PC-9 (cell line): ENCODE measurements at regions not wholly inside any gene's neighbourhood (a gene's known extent, or its start where the extent isn't known, plus 50 kb on each side); places are given as distances from the start of the nearest gene placed in this dataset.

Source experiments
- BruUV-seq: library from RNA; stranded (reverse); fragments of 400-500 nt; replicated peaks from 2 replicates; lab custom pipeline; 2021; lab: Mats Ljungman, UMichigan
- CTCF ChIA-PET: fragments of 300-600 bp; sonication (Branson Sonifier 250); formaldehyde crosslinking; loops from one replicate; lab custom pipeline; 2022; ENCODE audit warnings: antibody characterized with exemption; lab: Charles Lee
- POLR2A ChIA-PET: fragments of 300-600 bp; sonication (Branson Sonifier 250); formaldehyde crosslinking; loops from one replicate; lab custom pipeline; 2022; ENCODE audit warnings: antibody characterized with exemption; ENCODE audit not compliant: unreplicated experiment; lab: Charles Lee
- DNase-seq, 2 experiments: peaks; one replicate each; pipeline versions ENCODE4 v3.0.0 to v3.0.0-alpha.2; 2015 to 2022; ENCODE audit warnings: mixed read lengths in 1 of 2
- H2AFZ ChIP-seq: fragments of 200-600 bp; sonication (generic); 2 replicates; pipeline ENCODE4 v1.8.1; 2017; ENCODE audit warnings: antibody characterized with exemption
- H3F3A ChIP-seq: fragments of 200-600 bp; sonication (generic); 2 replicates; pipeline ENCODE4 v1.8.1; 2017; ENCODE audit warnings: antibody characterized with exemption, mild to moderate bottlenecking, low read depth; ENCODE audit not compliant: insufficient read depth
- H3K27ac ChIP-seq: fragments of 200-600 bp; sonication (generic); 2 replicates; pipeline ENCODE4 v1.6.1; 2016; ENCODE audit warnings: mixed run types
- H3K27me3 ChIP-seq: fragments of 200-600 bp; sonication (generic); 2 replicates; pipeline ENCODE4 v1.6.1; 2016; ENCODE audit warnings: low read depth, mixed run types; ENCODE audit not compliant: insufficient read depth
- H3K36me3 ChIP-seq: fragments of 200-600 bp; sonication (generic); 2 replicates; pipeline ENCODE4 v1.6.1; 2016; ENCODE audit warnings: low read depth, mixed run types
- H3K4me1 ChIP-seq: fragments of 200-600 bp; sonication (generic); replicated peaks from 2 replicates; pipeline ENCODE4 v1.6.1; 2016; ENCODE audit warnings: mixed run types; ENCODE audit not compliant: insufficient read depth
- H3K4me2 ChIP-seq: fragments of 200-600 bp; sonication (generic); 2 replicates; pipeline ENCODE4 v1.6.1; 2017; ENCODE audit warnings: mixed run types
- H3K4me3 ChIP-seq: fragments of 200-600 bp; sonication (generic); 2 replicates; pipeline ENCODE4 v1.6.1; 2016; ENCODE audit warnings: mixed run types
- H3K79me2 ChIP-seq: fragments of 200-600 bp; sonication (generic); 2 replicates; pipeline ENCODE4 v1.6.1; 2017; ENCODE audit warnings: low read depth, mixed run types
- H3K9me2 ChIP-seq: fragments of 200-600 bp; sonication (generic); 2 replicates; pipeline ENCODE4 v1.8.1; 2017; ENCODE audit warnings: mild to moderate bottlenecking; ENCODE audit not compliant: insufficient read depth
- H3K9me3 ChIP-seq: fragments of 200-600 bp; sonication (generic); 2 replicates; pipeline ENCODE4 v1.8.1; 2016; ENCODE audit warnings: low read depth; ENCODE audit not compliant: insufficient read depth
- H4K20me1 ChIP-seq: fragments of 200-600 bp; sonication (generic); 2 replicates; pipeline ENCODE4 v1.8.1; 2017; ENCODE audit not compliant: insufficient read depth
- EZH2 ChIP-seq: fragments of 200-600 bp; sonication (generic); IDR thresholded peaks from 2 replicates; pipeline ENCODE4 v1.8.0; 2017; ENCODE audit warnings: antibody characterized with exemption, low read depth
- intact Hi-C: fragments of 100-400 bp; cut with micrococcal nuclease; formaldehyde crosslinking; loops from one replicate; pipeline ENCODE4 v1.10.0; 2022; ENCODE audit not compliant: unreplicated experiment
- TF ChIP-seq, protein P1 (sequence below): fragments of 200-600 bp; sonication (generic); conservative IDR thresholded peaks from 2 replicates; pipeline ENCODE4 v1.6.1; 2017; ENCODE audit warnings: mixed run types, antibody characterized with exemption, mild to moderate bottlenecking, moderate library complexity

DNA sequence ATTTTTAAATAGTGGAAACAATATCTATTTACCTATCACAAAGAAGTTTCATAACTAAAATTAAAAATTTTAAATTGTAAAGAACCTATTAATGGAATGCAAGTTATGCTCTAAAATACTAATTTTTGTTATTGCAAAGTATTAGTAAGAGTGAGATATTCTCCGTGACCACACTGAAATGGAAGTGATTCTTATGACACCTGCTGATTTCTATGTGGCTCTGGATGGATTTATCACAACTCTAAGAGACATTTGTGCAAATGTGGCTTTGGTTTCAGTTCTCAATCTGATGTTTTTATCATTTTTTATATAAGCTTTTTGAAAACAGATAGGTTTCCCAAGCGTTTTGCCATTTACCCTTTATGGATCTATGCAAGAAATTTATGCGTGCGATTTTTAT is 497.8 kb downstream of the NAV3 start:
- no peak overlapping the region for H3K4me2 ChIP-seq
- no peaks in the 10 kb centered on the region for H3K4me1 ChIP-seq
- intact Hi-C loops = no loop called here
- no peaks in the 10 kb centered on the region for H3K79me2 ChIP-seq
- H3K4me3 ChIP-seq = no peak overlapping the region
- DNase-seq = no peak
- POLR2A ChIA-PET = no interaction called here
- H2AFZ ChIP-seq = no peak overlapping the region; the same call in 1 of the 2 replicates
- no peaks in the 10 kb centered on the region for H3K9me2 ChIP-seq
- H3K27me3 ChIP-seq = no peaks in the 10 kb centered on the region
- no peaks in the 10 kb centered on the region for H3F3A ChIP-seq
- H3K27ac ChIP-seq = no peak overlapping the region
- no peaks in the 10 kb centered on the region for H3K36me3 ChIP-seq
- H4K20me1 ChIP-seq = no peaks in the 10 kb centered on the region
- BruUV-seq = no TSS peak
- H3K9me3 ChIP-seq = no peaks in the 10 kb centered on the region
- CTCF ChIA-PET = no interaction called here
- TF ChIP-seq, protein P1, sequence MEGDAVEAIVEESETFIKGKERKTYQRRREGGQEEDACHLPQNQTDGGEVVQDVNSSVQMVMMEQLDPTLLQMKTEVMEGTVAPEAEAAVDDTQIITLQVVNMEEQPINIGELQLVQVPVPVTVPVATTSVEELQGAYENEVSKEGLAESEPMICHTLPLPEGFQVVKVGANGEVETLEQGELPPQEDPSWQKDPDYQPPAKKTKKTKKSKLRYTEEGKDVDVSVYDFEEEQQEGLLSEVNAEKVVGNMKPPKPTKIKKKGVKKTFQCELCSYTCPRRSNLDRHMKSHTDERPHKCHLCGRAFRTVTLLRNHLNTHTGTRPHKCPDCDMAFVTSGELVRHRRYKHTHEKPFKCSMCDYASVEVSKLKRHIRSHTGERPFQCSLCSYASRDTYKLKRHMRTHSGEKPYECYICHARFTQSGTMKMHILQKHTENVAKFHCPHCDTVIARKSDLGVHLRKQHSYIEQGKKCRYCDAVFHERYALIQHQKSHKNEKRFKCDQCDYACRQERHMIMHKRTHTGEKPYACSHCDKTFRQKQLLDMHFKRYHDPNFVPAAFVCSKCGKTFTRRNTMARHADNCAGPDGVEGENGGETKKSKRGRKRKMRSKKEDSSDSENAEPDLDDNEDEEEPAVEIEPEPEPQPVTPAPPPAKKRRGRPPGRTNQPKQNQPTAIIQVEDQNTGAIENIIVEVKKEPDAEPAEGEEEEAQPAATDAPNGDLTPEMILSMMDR = no peak
- TF ChIP-seq EZH2 = no peak

DNA sequence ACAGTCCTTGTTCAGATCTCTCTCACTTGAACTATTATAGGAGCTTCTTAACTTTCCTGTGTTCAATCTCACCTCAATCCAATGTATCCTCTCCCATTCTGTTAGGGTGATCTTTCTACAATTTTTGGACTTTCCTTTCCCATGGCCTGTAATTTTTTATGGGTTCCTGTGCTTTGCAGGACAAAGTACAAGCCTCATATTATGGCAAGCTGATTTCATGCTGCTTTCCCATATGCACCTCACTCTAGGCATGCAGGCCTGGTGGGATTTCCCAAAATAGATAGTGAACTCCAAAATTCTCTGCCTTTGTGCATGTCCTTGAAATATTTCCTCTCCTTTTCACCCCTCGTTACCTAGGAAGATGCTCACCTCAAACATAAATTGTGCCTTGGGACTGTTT is 499.4 kb downstream of the NAV3 start:
- intact Hi-C loops = no loop called here
- Histone ChIP-seq H3K4me1 (no peaks in the 10 kb centered on the region), H4K20me1 (no peaks in the 10 kb centered on the region), H3K4me2 (no peak overlapping the region), H3K9me2 (no peaks in the 10 kb centered on the region), H3K27me3 (no peaks in the 10 kb centered on the region), H3K4me3 (no peak overlapping the region), H3K9me3 (no peaks in the 10 kb centered on the region), H2AFZ (no peak overlapping the region), H3K27ac (no peak overlapping the region), H3F3A (no peaks in the 10 kb centered on the region), H3K36me3 (no peaks in the 10 kb centered on the region), H3K79me2 (no peaks in the 10 kb centered on the region)
- POLR2A ChIA-PET = no interaction called here
- BruUV-seq = no TSS peak
- TF ChIP-seq, protein P1 = no peak
- TF ChIP-seq EZH2 = no peak
- CTCF ChIA-PET = no interaction called here
- DNase-seq = no peak

DNA sequence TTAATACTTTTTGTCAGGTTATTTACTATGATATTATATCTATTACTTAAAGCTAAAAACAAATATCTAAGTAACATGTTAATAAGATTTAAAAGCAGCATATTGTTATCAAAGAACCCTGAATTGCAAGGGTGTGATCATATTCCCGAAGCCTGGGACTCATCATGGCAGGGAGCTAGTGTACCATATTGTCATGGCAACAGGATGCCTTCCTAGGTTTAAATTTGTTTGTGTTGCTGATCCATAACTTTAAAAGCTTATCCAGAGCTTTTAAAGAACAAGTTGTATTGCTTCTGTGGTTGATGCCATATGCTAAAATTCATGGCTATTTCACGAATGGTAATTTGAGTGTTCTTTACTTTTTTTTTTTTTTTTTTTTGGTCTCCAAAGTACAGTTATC is 500.5 kb downstream of the NAV3 start:
- no peaks in the 10 kb centered on the region for H3F3A ChIP-seq
- ChIA-PET POLR2A (no interaction called here), CTCF (no interaction called here)
- no peak overlapping the region for H2AFZ ChIP-seq
- no peaks in the 10 kb centered on the region for H3K4me1 ChIP-seq
- no peaks in the 10 kb centered on the region for H3K9me2 ChIP-seq
- intact Hi-C loops = no loop called here
- no peaks in the 10 kb centered on the region for H3K79me2 ChIP-seq
- no peak overlapping the region for H3K27ac ChIP-seq
- no peaks in the 10 kb centered on the region for H3K36me3 ChIP-seq
- TF ChIP-seq, protein P1 = no peak
- TF ChIP-seq EZH2 = no peak
- no peaks in the 10 kb centered on the region for H4K20me1 ChIP-seq
- H3K9me3 ChIP-seq = no peaks in the 10 kb centered on the region
- no peak for DNase-seq
- no peak overlapping the region for H3K4me2 ChIP-seq
- no peak overlapping the region for H3K4me3 ChIP-seq
- no TSS peak for BruUV-seq
- H3K27me3 ChIP-seq = no peaks in the 10 kb centered on the region
